ENCODE measurements at regions not wholly inside any gene's neighbourhood (a gene's known extent, or its start where the extent isn't known, plus 50 kb on each side); places are given as distances from the start of the nearest gene placed in this dataset.

DNA sequence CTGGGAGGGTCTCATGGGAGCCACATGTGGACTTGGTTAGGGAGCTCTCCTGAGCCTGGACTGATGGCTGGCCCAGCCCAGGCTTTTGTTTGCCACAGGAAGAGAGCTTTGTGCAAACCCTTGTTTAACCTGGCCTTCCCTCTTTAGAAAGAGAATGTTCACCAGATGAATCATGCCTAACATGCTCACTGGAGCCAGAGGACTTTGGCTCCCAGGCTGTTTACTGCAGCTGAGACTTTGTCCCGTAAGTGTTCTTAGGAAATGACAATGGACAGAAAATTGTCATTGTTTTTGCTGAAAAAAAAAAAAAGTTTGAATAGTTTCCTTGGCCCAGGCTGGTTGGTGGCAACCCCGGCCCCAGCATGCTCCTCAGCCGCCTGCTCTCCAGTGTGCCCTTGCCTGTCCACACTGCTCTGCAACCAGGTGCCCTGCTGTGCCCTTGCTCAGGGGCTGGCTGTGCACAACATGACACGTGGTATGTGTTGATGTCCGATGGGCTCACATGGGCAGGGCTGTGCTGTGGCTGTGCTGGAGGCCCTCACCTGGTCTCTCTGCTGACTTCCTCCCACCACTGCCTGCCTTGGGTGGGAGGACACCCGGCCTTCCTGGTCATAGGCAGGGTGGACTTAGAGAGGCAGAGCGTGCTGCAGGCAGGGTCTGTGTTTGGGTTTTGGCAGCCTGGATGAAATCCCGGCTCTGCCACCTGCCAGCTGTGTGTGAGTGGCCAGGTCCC is 215.3 kb upstream of the ZNF32 start:
- DNase-seq, result no peak

GRCh38 chr10:43863270-43863669 is 214.6 kb upstream of the ZNF32 start:
- no peak for DNase-seq

- DNase-seq, result no peak
Observed at GRCh38 chr10:43862756-43863155, 214.1 kb upstream of the ZNF32 start.

DNA sequence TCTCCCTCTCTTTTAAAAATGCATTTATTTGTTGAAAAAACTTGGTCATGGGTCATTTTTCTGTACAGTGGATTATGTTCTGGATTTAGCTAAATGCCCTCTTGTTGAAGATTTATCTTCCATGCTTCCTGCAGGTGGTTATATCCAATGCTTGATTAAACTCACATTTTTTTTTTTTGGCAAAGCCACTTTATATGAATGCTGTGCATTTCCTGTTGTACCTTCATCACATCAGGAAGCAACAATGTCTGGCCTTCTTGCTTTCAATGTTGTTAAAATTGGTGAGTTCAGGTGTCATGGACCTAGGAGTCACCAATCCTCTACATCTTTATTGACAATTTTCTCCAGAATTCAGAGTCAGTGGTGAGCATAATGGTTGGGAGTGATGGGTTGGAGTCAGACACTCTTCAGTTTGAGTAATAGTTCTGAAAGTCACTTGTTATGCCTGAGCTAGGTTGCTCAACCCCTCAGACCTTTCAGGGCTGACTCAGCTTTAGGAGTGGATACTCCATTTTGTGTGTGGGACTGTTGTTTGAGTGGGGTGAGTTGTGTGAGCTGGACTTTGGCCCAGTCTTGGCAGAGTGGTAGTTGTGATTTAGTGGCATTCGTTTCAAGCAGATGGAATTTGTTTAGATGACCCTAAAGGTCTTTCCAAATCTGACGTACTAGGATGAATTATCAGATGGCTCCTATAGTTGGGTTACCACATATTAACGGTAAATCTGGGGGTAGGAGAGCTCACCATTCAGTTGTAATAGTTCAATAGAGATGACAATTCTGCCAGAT is 213.5 kb upstream of the ZNF32 start:
- DNase-seq, result no peak

DNA sequence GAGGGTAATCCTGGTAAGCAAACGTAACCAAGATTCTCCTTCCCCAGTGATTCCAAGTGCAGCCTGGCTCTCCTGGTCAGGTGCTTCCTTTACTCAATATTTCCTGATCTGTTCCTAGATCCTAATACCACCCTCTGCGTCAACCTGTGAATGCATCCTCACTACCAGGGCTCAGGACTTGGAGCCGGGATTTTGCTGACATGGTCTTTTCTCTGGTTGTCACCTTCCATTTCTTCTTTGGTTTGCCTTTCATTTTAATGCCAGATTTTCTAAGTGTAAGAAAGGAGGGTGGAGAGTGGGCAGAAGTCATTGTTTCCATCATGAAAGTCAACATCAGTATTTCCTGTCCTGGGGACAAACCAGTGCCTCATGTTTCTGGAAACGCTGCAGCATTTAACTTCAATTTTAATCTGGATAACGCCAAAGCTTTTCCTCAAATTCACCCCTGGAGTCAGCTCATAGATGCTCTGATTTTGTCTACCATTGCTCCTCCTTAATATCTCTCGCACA is 210.4 kb upstream of the ZNF32 start:
- no peak for DNase-seq

GRCh38 chr10:43857931-43858315 is 209.2 kb upstream of the ZNF32 start:
- DNase-seq, result no peak

- DNase-seq, result no peak
Observed at GRCh38 chr10:43857206-43857930, 208.7 kb upstream of the ZNF32 start.

DNA sequence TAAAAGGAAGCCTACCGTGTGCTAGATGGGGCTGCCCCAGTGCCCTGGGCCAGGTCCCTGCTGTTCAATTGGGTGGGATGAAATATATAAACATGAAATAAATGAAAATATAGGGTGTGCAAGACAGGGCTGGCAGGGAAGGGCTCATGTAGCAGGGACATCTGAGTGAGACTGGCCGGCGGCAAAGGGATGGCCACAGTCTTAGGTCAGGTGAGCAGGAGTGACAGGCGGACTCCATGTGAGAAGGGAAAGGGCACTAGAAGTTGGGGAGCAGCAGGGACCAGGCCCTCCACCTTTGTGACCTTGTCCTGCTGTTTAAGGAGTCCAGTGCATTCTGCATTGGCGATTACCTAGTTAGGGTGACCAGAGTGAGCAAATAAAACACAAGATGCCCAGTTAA is 207.6 kb upstream of the ZNF32 start:
- DNase-seq, result no peak

DNA sequence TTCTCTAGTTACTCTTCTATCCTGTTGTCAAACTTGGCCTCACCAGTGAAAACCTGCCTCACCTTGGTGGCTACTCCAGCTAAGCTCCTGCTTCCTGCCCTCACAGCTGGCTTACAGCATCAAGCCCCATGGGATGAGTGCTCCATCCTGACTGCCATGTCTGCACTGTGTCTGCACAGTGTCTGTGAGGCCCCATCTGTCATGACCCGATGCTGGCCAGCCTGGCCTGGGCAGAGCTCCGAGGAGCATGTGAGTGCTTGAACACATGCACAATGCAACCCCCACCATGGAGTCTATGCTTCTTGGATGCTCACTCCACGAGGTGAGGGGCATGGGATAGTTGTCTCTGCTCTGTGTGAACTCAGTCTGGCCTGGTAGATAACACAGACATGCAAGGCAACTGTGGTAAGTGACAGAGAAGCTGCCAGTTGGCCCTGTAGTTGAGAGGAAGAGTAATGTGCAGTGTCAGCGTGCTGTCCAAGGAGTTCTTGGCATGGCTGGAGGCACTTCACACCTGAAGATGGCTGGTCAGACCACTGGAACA is 207.1 kb upstream of the ZNF32 start:
- DNase-seq, result no peak

GRCh38 chr10:43854007-43854406 is 205.3 kb upstream of the ZNF32 start:
- DNase-seq, result no peak

DNA sequence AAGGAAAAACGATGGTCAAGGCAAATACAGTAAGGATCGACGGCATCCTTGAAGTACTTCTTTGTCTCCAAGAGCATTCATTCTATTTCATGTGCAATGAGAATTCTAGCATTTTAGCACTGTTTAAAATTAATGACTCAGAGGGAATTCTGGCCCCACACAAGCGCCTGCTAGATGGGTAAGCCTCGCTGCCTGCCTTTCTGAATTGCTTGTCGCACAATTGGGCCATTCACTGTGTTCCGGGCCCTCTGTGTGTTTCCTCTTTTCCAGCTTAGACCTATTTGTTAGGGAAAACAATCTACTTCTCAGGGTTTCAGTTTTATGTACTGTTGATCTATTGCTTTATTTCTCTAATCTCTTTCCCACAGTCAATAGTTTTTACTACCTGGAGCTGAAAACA is 204.7 kb upstream of the ZNF32 start:
- DNase-seq, result no peak

DNA sequence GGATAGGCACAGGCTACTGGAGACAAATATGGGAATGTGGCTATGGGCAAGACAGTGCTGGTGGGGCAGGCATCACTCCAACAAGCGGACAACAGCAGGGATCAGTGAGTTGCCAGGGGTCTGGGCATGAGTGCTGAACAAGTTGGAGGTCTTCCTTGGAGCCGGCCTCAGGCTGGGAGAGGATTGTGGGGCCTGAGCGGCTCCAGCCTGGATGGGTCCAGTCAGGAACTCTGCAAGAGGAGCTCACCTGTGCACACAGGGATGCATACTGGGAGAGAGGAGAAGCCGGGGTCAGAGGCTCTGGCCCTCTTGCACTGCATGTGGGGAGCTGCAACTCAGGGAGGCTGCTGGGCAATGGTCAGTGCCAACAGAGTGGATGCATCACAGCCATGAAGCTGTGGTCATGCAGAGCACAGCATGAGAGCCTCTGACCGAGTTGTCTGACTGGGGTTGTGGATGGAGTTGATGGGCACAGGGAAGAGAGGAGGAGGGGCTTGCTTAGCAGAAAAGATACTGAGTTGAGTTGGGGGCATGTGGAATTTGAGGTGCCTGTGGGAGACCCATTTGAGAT is 204.0 kb upstream of the ZNF32 start:
- DNase-seq, result no peak

GRCh38 chr10:43852149-43852548 is 203.5 kb upstream of the ZNF32 start:
- DNase-seq, result no peak

- no peak for DNase-seq
Observed at GRCh38 chr10:43851030-43851429, 202.3 kb upstream of the ZNF32 start.

- DNase-seq, result no peak
Observed at GRCh38 chr10:43849551-43849950, 200.9 kb upstream of the ZNF32 start.

DNA sequence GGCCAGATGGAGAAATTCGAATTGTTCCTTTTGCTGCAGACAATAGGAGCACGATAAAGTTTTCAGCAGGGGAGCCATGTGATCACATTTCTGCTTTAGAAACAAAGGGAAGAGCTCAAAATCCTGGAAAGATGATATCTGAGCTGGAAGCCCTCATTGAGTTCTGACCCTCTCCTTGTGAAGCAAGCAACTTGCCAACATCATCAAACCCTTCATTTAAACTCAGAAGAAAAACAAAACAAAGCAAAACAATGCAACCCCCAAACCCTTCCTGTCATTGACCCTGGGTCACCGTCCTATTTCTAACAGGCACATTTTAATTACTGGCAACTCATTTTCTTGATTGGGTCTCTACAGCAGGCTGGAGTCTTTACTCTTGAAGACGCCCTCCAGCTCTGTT is 198.3 kb upstream of the ZNF32 start:
- no peak for DNase-seq

GRCh38 chr10:43846187-43846680 is 197.6 kb upstream of the ZNF32 start:
- DNase-seq, result no peak

GRCh38 chr10:43845121-43845520 is 196.4 kb upstream of the ZNF32 start:
- DNase-seq, result no peak

DNA sequence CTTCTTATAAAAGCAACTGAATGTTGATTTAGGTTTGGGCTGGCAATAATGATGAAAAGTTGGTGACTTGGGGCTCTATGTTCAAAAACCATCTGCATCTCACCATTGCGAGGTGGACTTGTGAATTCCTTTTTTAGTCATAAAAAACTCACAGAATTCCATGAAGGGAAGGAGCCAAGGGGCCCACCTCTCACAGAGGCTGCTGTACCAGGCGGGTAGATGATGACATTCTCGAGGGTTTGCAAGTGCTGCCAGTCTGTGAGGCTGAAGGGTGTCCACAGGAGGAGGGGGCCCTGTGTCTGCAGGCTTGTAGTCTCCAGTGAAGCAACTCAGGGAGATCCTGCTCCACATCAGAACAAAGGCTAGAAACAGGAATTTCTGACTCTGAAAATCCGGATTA is 195.5 kb upstream of the ZNF32 start:
- no peak for DNase-seq

DNA sequence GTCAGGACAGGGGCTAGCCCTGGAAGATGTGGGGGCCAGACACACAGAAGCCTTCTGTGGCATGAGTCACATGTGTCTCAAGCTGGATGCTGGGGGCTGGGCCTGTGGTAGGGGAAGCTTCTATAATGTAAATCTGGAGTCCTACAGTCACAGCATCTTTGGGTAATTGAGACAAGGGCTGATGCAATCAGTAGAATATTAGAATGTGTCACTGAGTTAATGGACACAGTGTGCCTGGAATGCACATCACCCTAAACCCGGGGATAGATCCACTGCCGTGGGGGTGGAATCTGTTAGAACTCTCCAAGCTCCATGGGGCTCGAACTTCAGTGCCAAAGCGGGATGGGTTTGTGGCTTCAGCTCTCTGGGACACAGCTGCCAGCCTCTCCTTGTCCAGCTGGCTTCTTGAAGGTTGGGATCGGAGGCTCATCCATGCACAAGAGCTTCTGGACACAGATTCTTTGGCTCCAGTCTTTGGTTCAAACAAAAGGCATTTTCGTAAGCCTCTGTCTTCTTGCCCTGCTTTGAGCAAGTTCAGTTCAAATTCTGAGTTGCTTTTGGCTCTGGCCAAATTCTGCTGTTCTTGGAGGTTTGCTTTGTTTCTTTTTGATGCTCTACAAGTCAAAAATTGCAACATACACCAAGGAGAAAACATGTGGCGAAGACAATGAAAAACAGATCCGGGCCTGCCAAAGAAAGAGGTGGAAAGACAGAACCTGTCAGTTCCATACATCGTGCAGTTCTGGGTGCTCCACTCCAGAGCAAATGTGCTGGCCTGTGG is 194.8 kb upstream of the ZNF32 start:
- no peak for DNase-seq

- DNase-seq, result no peak
Observed at GRCh38 chr10:43842496-43842895, 193.8 kb upstream of the ZNF32 start.

DNA sequence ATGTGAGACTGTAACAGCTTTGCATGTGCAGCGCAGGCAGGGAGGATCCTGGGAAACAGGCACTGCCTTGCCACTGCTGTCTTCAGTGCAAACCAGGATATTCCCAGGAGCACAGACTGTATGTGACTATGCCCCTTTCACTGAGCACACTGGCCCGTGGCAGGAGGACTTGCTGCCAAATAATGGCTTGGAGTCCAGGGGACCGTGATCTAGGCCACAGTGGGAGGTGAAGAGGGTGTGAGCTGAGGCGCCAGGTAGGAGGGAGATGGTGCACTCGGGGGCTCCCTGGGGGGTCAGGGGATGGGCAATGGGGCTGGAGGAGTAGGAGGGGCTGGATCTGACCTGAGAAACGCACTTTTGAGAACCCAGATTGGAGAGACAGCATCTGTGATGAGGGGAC is 193.4 kb upstream of the ZNF32 start:
- no peak for DNase-seq
